Right lobe of liver (tissue), 6 donors: ENCODE measurements at regions not wholly inside any gene's neighbourhood (a gene's known extent, or its start where the extent isn't known, plus 50 kb on each side); places are given as distances from the start of the nearest gene placed in this dataset.

Source experiments
- ATAC-seq, 4 donors: fragments of 200-7000 bp; cut with Tn5 transposase; one replicate each; pipeline ENCODE4 v1.9.1; 2020; ENCODE audit warnings: mild to moderate bottlenecking in 4 of 4, moderate library complexity in 4 of 4
- DNase-seq, 3 donors: peaks; one replicate each; pipeline ENCODE4 v3.0.0-alpha.2; 2020
- H3K27ac ChIP-seq, 3 donors: fragments of 200-600 bp; one replicate each; pipeline ENCODE4 v1.8.0; 2022
- H3K27me3 ChIP-seq, 2 donors: fragments of 200-600 bp; one replicate each; pipeline ENCODE4 v1.8.0; 2022
- H3K36me3 ChIP-seq, 4 donors: fragments of 200-600 bp; sonication (generic) in 1 of 4; one replicate each; pipeline versions ENCODE4 v1.5.1 to v1.8.0; 2017 to 2022; ENCODE audit warnings: control low read depth in 1 of 4
- H3K4me1 ChIP-seq, 4 donors: fragments of 200-600 bp; sonication (generic) in 1 of 4; one replicate each; pipeline versions ENCODE4 v1.5.1 to v1.8.0; 2017 to 2022; ENCODE audit warnings: control low read depth in 1 of 4
- H3K4me3 ChIP-seq, 3 donors: fragments of 200-600 bp; one replicate each; pipeline ENCODE4 v1.8.0; 2022
- H3K9me3 ChIP-seq, 4 donors: fragments of 200-600 bp; sonication (generic) in 1 of 4; one replicate each; pipeline versions ENCODE4 v1.5.1 to v1.8.0; 2017 to 2022; ENCODE audit warnings: control low read depth in 1 of 4
- CTCF ChIP-seq, 4 donors: fragments of 200-600 bp in 3 of 4; fragments of 450-650 bp in 1 of 4; IDR thresholded peaks; one replicate each; pipeline versions ENCODE4 v1.5.1 to v1.8.0; 2016 to 2022; ENCODE audit warnings: antibody characterized with exemption in 4 of 4, mild to moderate bottlenecking in 2 of 4
- POLR2A ChIP-seq: fragments of 450-650 bp; IDR thresholded peaks from one replicate; pipeline ENCODE4 v1.6.1; 2017; ENCODE audit warnings: antibody characterized with exemption, mild to moderate bottlenecking
- WGBS: methylation state at CpG from one replicate; pipeline ENCODE4 v1.1.6; 2018; ENCODE audit warnings: low coverage, low lambda C conversion rate; ENCODE audit not compliant: insufficient coverage; ENCODE audit errors: missing lambda C conversion rate; 5-methylcytosine and 5-hydroxymethylcytosine counted together
- intact Hi-C, 2 donors: fragments of 100-400 bp; cut with DNase I; formaldehyde crosslinking; loops; one replicate each; pipeline versions ENCODE4 v1.11.2 to v1.14.1; 2022
- donor health status: DM: no; HTN: yes; CAD: no.
- donor health status: DM: no; HTN: no; CAD: no.
- donor health status: DM: no; HTN: no; CAD: no.
- donor health status: DM: no; HTN: yes; CAD: no.
- donor health status: DM: no; HTN: yes; CAD: no.

GRCh38 chr2:39855856-39856255 is 76.8 kb upstream of the THUMPD2 start:
- no peaks in the 10 kb centered on the region for H3K36me3 ChIP-seq
- intact Hi-C loops: no loop called here
- no peaks in the 10 kb centered on the region for H3K4me1 ChIP-seq
- ATAC-seq (no peak), DNase-seq (no peak)
- 50% methylated on average over 3 of the region's 3 CpGs for WGBS
- TF ChIP-seq POLR2A (no peak), CTCF (IDR thresholded peaks at IDR 0.05) (no peak)
- H3K9me3 ChIP-seq: no peaks in the 10 kb centered on the region
- no peaks in the 10 kb centered on the region for H3K27me3 ChIP-seq
- no peak overlapping the region for H3K4me3 ChIP-seq
- H3K27ac ChIP-seq: no peak overlapping the region

- H3K9me3 ChIP-seq: no peaks in the 10 kb centered on the region
- H3K4me1 ChIP-seq: no peaks in the 10 kb centered on the region
- WGBS: 49% methylated on average over 5 of the region's 5 CpGs
- intact Hi-C loops: no loop called here
- TF ChIP-seq POLR2A: no peak
- TF ChIP-seq CTCF (IDR thresholded peaks at IDR 0.05): no peak
- no peaks in the 10 kb centered on the region for H3K36me3 ChIP-seq
- no peak overlapping the region for H3K4me3 ChIP-seq
- H3K27ac ChIP-seq: no peak overlapping the region
- DNase-seq (no peak), ATAC-seq (no peak)
- no peaks in the 10 kb centered on the region for H3K27me3 ChIP-seq
Observed at GRCh38 chr2:39854771-39855170, 75.7 kb upstream of the THUMPD2 start.

- 65% methylated on average over 1 of the region's 1 CpG for WGBS
- DNase-seq: no peak
- H3K9me3 ChIP-seq: no peaks in the 10 kb centered on the region
- ATAC-seq: no peak
- no peak for TF ChIP-seq CTCF (IDR thresholded peaks at IDR 0.05)
- no peak for TF ChIP-seq POLR2A
- H3K36me3 ChIP-seq: no peaks in the 10 kb centered on the region
- intact Hi-C loops: no loop called here
- no peaks in the 10 kb centered on the region for H3K4me1 ChIP-seq
- peaks cover 0 to 5% of the 10 kb centered on the region in 2 donors for H3K27me3 ChIP-seq
- H3K4me3 ChIP-seq: no peak overlapping the region
- H3K27ac ChIP-seq: no peak overlapping the region
Observed at GRCh38 chr2:39852831-39853230, 73.8 kb upstream of the THUMPD2 start.

GRCh38 chr2:39851651-39852110 is 72.6 kb upstream of the THUMPD2 start:
- Histone ChIP-seq H3K4me1 (no peaks in the 10 kb centered on the region), H3K4me3 (no peak overlapping the region), H3K36me3 (no peaks in the 10 kb centered on the region), H3K27me3 (peaks cover 0 to 5% of the 10 kb centered on the region in 2 donors), H3K27ac (no peak overlapping the region), H3K9me3 (no peaks in the 10 kb centered on the region)
- intact Hi-C loops: no loop called here
- TF ChIP-seq CTCF (IDR thresholded peaks at IDR 0.05) (no peak), POLR2A (no peak)
- WGBS: 5% methylated on average over 3 of the region's 3 CpGs
- ATAC-seq (no peak), DNase-seq (no peak)

GRCh38 chr2:39851251-39851650 is 72.2 kb upstream of the THUMPD2 start:
- H3K9me3 ChIP-seq: no peaks in the 10 kb centered on the region
- peaks cover 0 to 5% of the 10 kb centered on the region in 2 donors for H3K27me3 ChIP-seq
- no peak overlapping the region for H3K27ac ChIP-seq
- H3K4me3 ChIP-seq: no peak overlapping the region
- DNase-seq (no peak), ATAC-seq (no peak)
- no peaks in the 10 kb centered on the region for H3K4me1 ChIP-seq
- no peaks in the 10 kb centered on the region for H3K36me3 ChIP-seq
- 63% methylated on average over 8 of the region's 8 CpGs for WGBS
- intact Hi-C loops: no loop called here
- TF ChIP-seq CTCF (IDR thresholded peaks at IDR 0.05) (no peak), POLR2A (no peak)
